ENCODE measurements at regions not wholly inside any gene's neighbourhood (a gene's known extent, or its start where the extent isn't known, plus 50 kb on each side); places are given as distances from the start of the nearest gene placed in this dataset.
A peak's percentile ranks its signal among the peaks of the same experiment; 100 is the strongest.

DNA sequence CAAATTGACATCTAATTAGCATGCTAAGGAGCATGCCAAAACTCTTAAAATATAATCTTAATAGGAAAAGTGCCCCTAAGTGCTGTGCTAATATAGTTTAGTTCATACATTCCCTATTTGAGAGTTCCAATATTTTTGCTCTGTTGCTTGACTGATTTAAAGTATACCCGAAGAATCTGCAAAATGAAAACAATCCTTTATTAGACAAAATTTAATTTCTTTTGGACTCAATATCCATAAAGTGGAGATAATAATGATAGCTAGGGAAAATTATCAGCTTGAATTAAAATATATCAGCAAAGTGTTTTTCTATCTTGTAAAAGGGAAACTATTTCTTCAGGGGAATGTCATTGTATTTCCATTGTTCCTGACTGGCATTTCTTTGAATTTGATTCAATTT is 196.0 kb upstream of the NPY2R start:
- H3K36me3 ChIP-seq (ENCODE audit: low read depth) = no peaks in the 10 kb centered on the region

DNA sequence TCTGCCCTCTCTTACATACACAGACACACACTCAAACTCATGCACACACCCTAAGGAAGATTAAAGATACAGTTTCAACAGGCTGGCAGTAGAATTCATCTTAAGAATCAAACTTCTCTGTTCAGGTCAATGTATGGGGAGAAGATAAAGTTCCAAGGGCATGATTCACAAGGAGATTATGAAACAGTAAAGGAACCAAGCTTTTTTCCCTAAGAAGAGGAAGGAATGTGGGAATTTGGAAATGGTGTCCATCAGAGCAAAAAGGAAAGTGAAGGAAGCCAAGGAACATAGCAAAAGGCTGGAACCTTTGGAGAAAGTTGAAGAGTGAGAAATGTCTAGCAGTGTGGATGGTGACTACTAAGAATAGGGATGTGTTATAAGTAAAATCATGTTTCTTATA is 191.0 kb upstream of the NPY2R start:
- Histone ChIP-seq H3K4me1 (ENCODE audit: insufficient read depth, poor library complexity, severe bottlenecking) (no peaks in the 10 kb centered on the region), H3K36me3 (ENCODE audit: low read depth) (no peaks in the 10 kb centered on the region), H3K4me3 (ENCODE audit: severe bottlenecking) (no peak overlapping the region), H3K9me3 (ENCODE audit: severe bottlenecking) (no peaks in the 10 kb centered on the region), H3K27me3 (ENCODE audit: insufficient read depth, poor library complexity, severe bottlenecking) (peaks cover 4% of the 10 kb centered on the region), H3K27ac (ENCODE audit: poor library complexity, severe bottlenecking) (no peak overlapping the region)
- DNase-seq (ENCODE audit: low spot score) (no peak), ATAC-seq (ENCODE audit: low read depth) (peak; percentile 19; the same call in 1 of the 3 replicates)
- TF ChIP-seq, protein P1, sequence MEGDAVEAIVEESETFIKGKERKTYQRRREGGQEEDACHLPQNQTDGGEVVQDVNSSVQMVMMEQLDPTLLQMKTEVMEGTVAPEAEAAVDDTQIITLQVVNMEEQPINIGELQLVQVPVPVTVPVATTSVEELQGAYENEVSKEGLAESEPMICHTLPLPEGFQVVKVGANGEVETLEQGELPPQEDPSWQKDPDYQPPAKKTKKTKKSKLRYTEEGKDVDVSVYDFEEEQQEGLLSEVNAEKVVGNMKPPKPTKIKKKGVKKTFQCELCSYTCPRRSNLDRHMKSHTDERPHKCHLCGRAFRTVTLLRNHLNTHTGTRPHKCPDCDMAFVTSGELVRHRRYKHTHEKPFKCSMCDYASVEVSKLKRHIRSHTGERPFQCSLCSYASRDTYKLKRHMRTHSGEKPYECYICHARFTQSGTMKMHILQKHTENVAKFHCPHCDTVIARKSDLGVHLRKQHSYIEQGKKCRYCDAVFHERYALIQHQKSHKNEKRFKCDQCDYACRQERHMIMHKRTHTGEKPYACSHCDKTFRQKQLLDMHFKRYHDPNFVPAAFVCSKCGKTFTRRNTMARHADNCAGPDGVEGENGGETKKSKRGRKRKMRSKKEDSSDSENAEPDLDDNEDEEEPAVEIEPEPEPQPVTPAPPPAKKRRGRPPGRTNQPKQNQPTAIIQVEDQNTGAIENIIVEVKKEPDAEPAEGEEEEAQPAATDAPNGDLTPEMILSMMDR (IDR thresholded peaks at IDR 0.05; ENCODE audit: poor library complexity, severe bottlenecking) = no peak

More for the DNA sequence above, 196.0 kb upstream of the NPY2R start:
- H3K4me1 ChIP-seq (ENCODE audit: insufficient read depth, poor library complexity, severe bottlenecking) = no peaks in the 10 kb centered on the region
- ATAC-seq (ENCODE audit: low read depth) = no peak
- no peak for DNase-seq (ENCODE audit: low spot score)
- peaks cover 4% of the 10 kb centered on the region for H3K27me3 ChIP-seq (ENCODE audit: insufficient read depth, poor library complexity, severe bottlenecking)
- no peaks in the 10 kb centered on the region for H3K9me3 ChIP-seq (ENCODE audit: severe bottlenecking)
- no peak overlapping the region for H3K27ac ChIP-seq (ENCODE audit: poor library complexity, severe bottlenecking)
- no peak overlapping the region for H3K4me3 ChIP-seq (ENCODE audit: severe bottlenecking)
- TF ChIP-seq, protein P1 (IDR thresholded peaks at IDR 0.05; ENCODE audit: poor library complexity, severe bottlenecking) = no peak

DNA sequence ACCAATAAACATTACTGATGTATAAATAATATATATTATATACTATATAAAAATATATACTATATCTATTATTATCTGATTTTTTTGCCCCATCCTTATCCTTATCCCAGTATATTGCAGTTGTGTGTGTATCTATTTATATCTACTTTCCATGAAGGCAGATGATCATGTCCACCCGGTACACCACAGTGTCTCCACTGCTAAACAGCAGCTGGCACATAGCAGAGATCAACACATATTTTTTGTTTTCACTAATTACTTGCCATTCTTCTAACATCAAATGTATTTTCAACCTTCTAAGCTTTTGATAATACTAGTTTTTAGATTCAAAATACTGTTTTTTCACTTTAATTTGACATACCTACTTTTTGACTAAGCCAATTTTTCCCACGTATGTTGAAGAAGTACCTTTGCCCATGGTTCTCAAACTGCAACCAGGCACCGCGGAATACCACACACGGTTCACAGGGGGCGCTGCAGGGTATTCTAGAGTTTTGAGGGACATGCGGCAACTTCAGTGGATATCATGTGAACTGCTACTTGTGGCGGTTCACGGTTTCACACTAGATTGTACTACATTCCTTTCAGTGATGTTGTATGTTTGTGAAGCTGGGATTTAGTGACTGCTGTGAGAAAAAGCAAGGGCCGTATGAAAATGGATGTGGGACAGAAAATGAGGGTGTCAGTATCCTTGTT is 182.5 kb upstream of the NPY2R start:
- Histone ChIP-seq H3K4me3 (ENCODE audit: severe bottlenecking) (no peak overlapping the region), H3K36me3 (ENCODE audit: low read depth) (no peaks in the 10 kb centered on the region), H3K4me1 (ENCODE audit: insufficient read depth, poor library complexity, severe bottlenecking) (no peaks in the 10 kb centered on the region), H3K27me3 (ENCODE audit: insufficient read depth, poor library complexity, severe bottlenecking) (no peaks in the 10 kb centered on the region), H3K27ac (ENCODE audit: poor library complexity, severe bottlenecking) (no peak overlapping the region), H3K9me3 (ENCODE audit: severe bottlenecking) (no peaks in the 10 kb centered on the region)
- no peak; the same call in 1 of the 3 replicates for ATAC-seq (ENCODE audit: low read depth)
- DNase-seq (ENCODE audit: low spot score) = no peak
- TF ChIP-seq, protein P1 (IDR thresholded peaks at IDR 0.05; ENCODE audit: poor library complexity, severe bottlenecking) = peak; percentile 31

DNA sequence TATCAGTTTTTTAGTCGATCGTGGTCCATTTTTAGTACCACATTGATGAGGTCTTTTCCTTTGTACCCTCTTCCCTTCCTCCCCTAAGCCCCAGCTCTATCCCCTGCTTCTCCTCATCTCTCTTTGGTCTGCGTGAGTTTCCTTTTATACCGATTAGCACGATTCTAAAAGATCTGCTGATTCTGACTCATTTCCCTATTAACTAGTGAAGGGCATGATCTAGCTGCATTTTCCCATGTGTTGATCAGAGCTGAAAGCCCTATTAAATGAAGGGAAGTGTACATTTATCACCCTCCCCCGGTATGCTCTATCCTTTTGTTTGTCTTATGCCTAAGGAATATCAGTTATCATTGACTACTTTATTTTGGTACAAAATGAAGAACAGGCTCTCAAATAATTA is 181.7 kb upstream of the NPY2R start:
- ATAC-seq (ENCODE audit: low read depth) (no peak), DNase-seq (ENCODE audit: low spot score) (no peak)
- Histone ChIP-seq H3K27me3 (ENCODE audit: insufficient read depth, poor library complexity, severe bottlenecking) (no peaks in the 10 kb centered on the region), H3K36me3 (ENCODE audit: low read depth) (no peaks in the 10 kb centered on the region), H3K27ac (ENCODE audit: poor library complexity, severe bottlenecking) (no peak overlapping the region), H3K9me3 (ENCODE audit: severe bottlenecking) (no peaks in the 10 kb centered on the region), H3K4me1 (ENCODE audit: insufficient read depth, poor library complexity, severe bottlenecking) (no peaks in the 10 kb centered on the region), H3K4me3 (ENCODE audit: severe bottlenecking) (no peak overlapping the region)
- TF ChIP-seq, protein P1 (IDR thresholded peaks at IDR 0.05; ENCODE audit: poor library complexity, severe bottlenecking) = no peak

DNA sequence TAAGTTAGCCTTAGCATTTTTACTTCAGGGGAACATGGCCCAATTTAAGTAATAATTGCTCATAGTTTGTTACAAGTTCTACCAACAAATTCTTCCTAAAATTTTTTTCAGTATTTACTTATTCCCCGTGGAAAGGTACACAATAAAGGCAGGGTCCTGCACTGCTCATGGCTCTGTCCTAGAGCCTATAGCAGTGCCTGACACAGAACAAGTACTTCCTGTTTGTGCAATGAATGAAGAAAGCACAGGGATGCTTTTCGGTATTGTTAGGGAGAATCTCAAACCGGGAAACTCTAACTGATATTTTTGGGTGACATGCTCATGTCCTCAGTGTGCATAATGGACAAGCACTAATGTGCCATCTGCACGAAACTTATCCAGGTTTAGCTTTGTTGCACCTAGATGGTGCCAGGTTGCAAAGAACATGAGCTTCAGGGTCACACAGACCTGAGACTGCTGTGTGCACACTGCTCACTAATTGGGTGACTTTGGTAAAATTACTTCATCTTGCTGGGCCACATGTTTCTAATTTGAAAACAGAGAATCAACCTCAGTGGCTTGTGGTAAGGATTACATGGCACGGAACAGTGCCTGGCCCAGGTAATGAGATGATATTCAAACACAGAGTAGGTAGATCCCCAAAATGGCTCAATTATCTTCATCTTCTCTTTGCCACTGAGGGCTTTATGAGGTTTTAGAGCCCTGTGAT is 175.8 kb upstream of the NPY2R start:
- Histone ChIP-seq H3K27me3 (ENCODE audit: insufficient read depth, poor library complexity, severe bottlenecking) (no peaks in the 10 kb centered on the region), H3K4me1 (ENCODE audit: insufficient read depth, poor library complexity, severe bottlenecking) (no peaks in the 10 kb centered on the region), H3K27ac (ENCODE audit: poor library complexity, severe bottlenecking) (no peak overlapping the region), H3K36me3 (ENCODE audit: low read depth) (no peaks in the 10 kb centered on the region), H3K4me3 (ENCODE audit: severe bottlenecking) (no peak overlapping the region), H3K9me3 (ENCODE audit: severe bottlenecking) (no peaks in the 10 kb centered on the region)
- TF ChIP-seq, protein P1 (IDR thresholded peaks at IDR 0.05; ENCODE audit: poor library complexity, severe bottlenecking) = no peak
- ATAC-seq (ENCODE audit: low read depth) = no peak
- DNase-seq (ENCODE audit: low spot score) = no peak
